Hepatocyte (in vitro differentiated cells): ENCODE measurements at regions not wholly inside any gene's neighbourhood (a gene's known extent, or its start where the extent isn't known, plus 50 kb on each side); places are given as distances from the start of the nearest gene placed in this dataset.

Experiments used
- DNase-seq: peaks from one replicate; pipeline ENCODE4 v3.0.0-alpha.2; 2016; ENCODE audit warnings: low spot score
- H2AFZ ChIP-seq: fragments of 200-600 bp; sonication (generic); 2 replicates; pipeline ENCODE4 v1.6.0; 2016; ENCODE audit warnings: antibody characterized with exemption, mild to moderate bottlenecking
- H3K27ac ChIP-seq: fragments of 200-600 bp; sonication (generic); 2 replicates; pipeline ENCODE4 v1.5.1; 2016; ENCODE audit warnings: mild to moderate bottlenecking
- H3K27me3 ChIP-seq: fragments of 200-600 bp; sonication (generic); 2 replicates; pipeline ENCODE4 v1.6.1; 2016
- H3K36me3 ChIP-seq: fragments of 200-600 bp; sonication (generic); replicated peaks from 2 replicates; pipeline ENCODE4 v1.5.1; 2016; ENCODE audit warnings: low read depth; ENCODE audit not compliant: insufficient read depth
- H3K4me1 ChIP-seq: fragments of 200-600 bp; sonication (generic); 2 replicates; pipeline ENCODE4 v1.5.1; 2016; ENCODE audit warnings: mild to moderate bottlenecking, moderate library complexity; ENCODE audit not compliant: insufficient read depth
- H3K4me2 ChIP-seq: fragments of 200-600 bp; sonication (generic); 2 replicates; pipeline ENCODE4 v1.6.0; 2016
- H3K4me3 ChIP-seq: fragments of 200-600 bp; sonication (generic); 2 replicates; pipeline ENCODE4 v1.5.1; 2016; ENCODE audit warnings: mild to moderate bottlenecking
- H3K79me2 ChIP-seq: fragments of 200-600 bp; sonication (generic); 2 replicates; pipeline ENCODE4 v1.6.0; 2017; ENCODE audit warnings: mild to moderate bottlenecking
- H3K9me2 ChIP-seq: fragments of 200-600 bp; sonication (generic); replicated peaks from 2 replicates; pipeline ENCODE4 v1.6.0; 2017; ENCODE audit warnings: mild to moderate bottlenecking; ENCODE audit not compliant: insufficient read depth
- H3K9me3 ChIP-seq: fragments of 200-600 bp; sonication (generic); 2 replicates; pipeline ENCODE4 v1.5.1; 2016; ENCODE audit warnings: low read depth, mild to moderate bottlenecking
- H4K20me1 ChIP-seq: fragments of 200-600 bp; sonication (generic); 2 replicates; pipeline ENCODE4 v1.6.0; 2016; ENCODE audit warnings: mild to moderate bottlenecking; ENCODE audit not compliant: insufficient read depth, poor library complexity, severe bottlenecking
- CTCF ChIP-seq: fragments of 200-600 bp; sonication (generic); IDR thresholded peaks from 2 replicates; pipeline ENCODE4 v1.5.1; 2016; ENCODE audit warnings: antibody characterized with exemption, mild to moderate bottlenecking; ENCODE audit not compliant: poor library complexity
- EZH2 ChIP-seq: fragments of 200-600 bp; sonication (generic); IDR thresholded peaks from 2 replicates; pipeline ENCODE4 v1.6.1; 2016; ENCODE audit warnings: antibody characterized with exemption, mild to moderate bottlenecking, borderline replicate concordance
- EZH2phosphoT487 ChIP-seq: fragments of 200-600 bp; sonication (generic); IDR thresholded peaks from one replicate; pipeline ENCODE4 v1.6.1; 2018; ENCODE audit warnings: antibody characterized with exemption, mild to moderate bottlenecking, low read depth, moderate library complexity; ENCODE audit not compliant: unreplicated experiment, severe bottlenecking
- WGBS: methylation state at CpG from one replicate; pipeline ENCODE4 v1.1.6; 2016; ENCODE audit warnings: low lambda C conversion rate; ENCODE audit errors: missing lambda C conversion rate; 5-methylcytosine and 5-hydroxymethylcytosine counted together

GRCh38 chr1:61605607-61606321 is 119.2 kb downstream of the TM2D1 start:
- Histone ChIP-seq H3K9me3 (no peaks in the 10 kb centered on the region), H3K9me2 (no peaks in the 10 kb centered on the region), H4K20me1 (no peaks in the 10 kb centered on the region), H3K79me2 (no peaks in the 10 kb centered on the region), H3K4me3 (no peak overlapping the region), H3K4me2 (no peak overlapping the region), H3K36me3 (no peaks in the 10 kb centered on the region), H2AFZ (no peak overlapping the region), H3K4me1 (no peaks in the 10 kb centered on the region), H3K27me3 (no peaks in the 10 kb centered on the region), H3K27ac (no peak overlapping the region)
- DNase-seq, result no peak
- 89% methylated on average over 4 of the region's 4 CpGs for WGBS
- TF ChIP-seq EZH2phosphoT487, result no peak
- no peak for TF ChIP-seq EZH2
- TF ChIP-seq CTCF, result no peak

- H3K4me2 ChIP-seq, result no peak overlapping the region
- H2AFZ ChIP-seq, result no peak overlapping the region
These were observed 120.3 kb downstream of the TM2D1 start for GRCh38 chr1:61604684-61605083.

GRCh38 chr1:61604261-61604660 is 120.7 kb downstream of the TM2D1 start:
- Histone ChIP-seq H3K4me2 (no peak overlapping the region), H3K4me1 (no peaks in the 10 kb centered on the region), H3K9me3 (no peaks in the 10 kb centered on the region), H4K20me1 (no peaks in the 10 kb centered on the region), H2AFZ (no peak overlapping the region), H3K36me3 (no peaks in the 10 kb centered on the region), H3K27ac (no peak overlapping the region), H3K27me3 (no peaks in the 10 kb centered on the region), H3K9me2 (no peaks in the 10 kb centered on the region), H3K4me3 (no peak overlapping the region), H3K79me2 (no peaks in the 10 kb centered on the region)
- WGBS, result 89% methylated on average over 4 of the region's 4 CpGs
- DNase-seq, result no peak
- TF ChIP-seq EZH2 (no peak), EZH2phosphoT487 (no peak), CTCF (no peak)

More at GRCh38 chr1:61604684-61605083, 120.3 kb downstream of the TM2D1 start:
- no peak overlapping the region for H3K27ac ChIP-seq
- H3K27me3 ChIP-seq, result no peaks in the 10 kb centered on the region
- DNase-seq, result no peak
- no peaks in the 10 kb centered on the region for H3K9me3 ChIP-seq
- no peaks in the 10 kb centered on the region for H4K20me1 ChIP-seq
- no peaks in the 10 kb centered on the region for H3K9me2 ChIP-seq
- H3K79me2 ChIP-seq, result no peaks in the 10 kb centered on the region
- 100% methylated on average over 1 of the region's 1 CpG for WGBS
- no peak overlapping the region for H3K4me3 ChIP-seq
- TF ChIP-seq EZH2phosphoT487 (no peak), EZH2 (no peak), CTCF (no peak)
- H3K4me1 ChIP-seq, result no peaks in the 10 kb centered on the region
- no peaks in the 10 kb centered on the region for H3K36me3 ChIP-seq

- TF ChIP-seq EZH2 (no peak), EZH2phosphoT487 (no peak), CTCF (no peak)
- WGBS, result 95% methylated on average over 3 of the region's 3 CpGs
These were observed 122.3 kb downstream of the TM2D1 start for GRCh38 chr1:61602663-61603062.

More at GRCh38 chr1:61602663-61603062, 122.3 kb downstream of the TM2D1 start:
- Histone ChIP-seq H2AFZ (no peak overlapping the region), H3K9me2 (no peaks in the 10 kb centered on the region), H3K9me3 (no peaks in the 10 kb centered on the region), H3K4me2 (no peak overlapping the region), H4K20me1 (no peaks in the 10 kb centered on the region), H3K79me2 (no peaks in the 10 kb centered on the region), H3K4me1 (no peaks in the 10 kb centered on the region), H3K27me3 (no peaks in the 10 kb centered on the region), H3K4me3 (no peak overlapping the region), H3K36me3 (no peaks in the 10 kb centered on the region), H3K27ac (no peak overlapping the region)
- no peak for DNase-seq
